ENCODE measurements at regions not wholly inside any gene's neighbourhood (a gene's known extent, or its start where the extent isn't known, plus 50 kb on each side); places are given as distances from the start of the nearest gene placed in this dataset.
A peak's percentile ranks its signal among the peaks of the same experiment; 100 is the strongest.
"Not testable (repeated sequence)": the region's sequence is repeated elsewhere in the genome, so short reads cannot be mapped to it uniquely, and the experiment has no call there.

DNA sequence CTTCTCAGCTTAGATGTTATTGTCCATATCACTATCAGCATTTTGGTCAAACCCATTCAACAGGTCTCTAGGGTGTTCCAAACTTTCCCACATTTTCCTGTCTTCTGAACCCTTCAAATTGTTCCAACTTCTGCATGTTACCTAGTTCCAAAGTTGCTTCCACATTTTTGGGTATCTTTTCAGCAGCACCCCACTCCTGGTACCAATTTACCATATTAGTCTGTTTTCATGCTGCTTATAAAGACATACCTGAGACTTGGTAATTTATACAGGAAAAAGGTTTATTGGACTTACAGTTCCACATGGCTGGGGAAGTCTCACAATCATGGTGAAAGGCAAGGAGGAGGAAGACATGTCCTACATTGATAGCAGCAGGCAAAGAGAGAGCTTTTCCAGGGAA lies 1187.6 kb downstream of the MRPL39 start:
- in situ Hi-C loops (cut with MboI; ENCODE audit: low pct_unique_long_range_greater_than_20kb, low sequenced_read_pairs); DNase-seq: not testable (repeated sequence)

DNA sequence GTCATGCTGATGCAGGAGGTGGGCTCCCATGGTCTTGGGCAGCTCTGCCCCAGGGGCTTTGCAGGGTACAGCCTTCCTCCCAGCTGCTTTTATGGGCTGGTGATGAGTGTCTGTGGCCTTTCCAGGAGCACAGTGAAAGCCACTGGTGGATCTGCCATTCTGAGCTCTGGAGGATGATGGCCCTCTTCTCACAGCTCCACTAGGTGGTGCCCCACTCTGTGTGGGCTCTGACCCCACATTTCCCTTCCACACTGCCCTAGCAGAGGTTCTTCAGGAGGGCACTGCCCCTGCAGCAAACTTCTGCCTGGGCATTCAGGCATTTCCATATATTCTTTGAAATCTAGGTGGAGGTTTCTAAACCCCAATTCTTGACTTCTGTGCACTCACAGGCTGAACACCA lies 1188.6 kb downstream of the MRPL39 start:
- DNase-seq = no peak
- in situ Hi-C loops (cut with MboI; ENCODE audit: low pct_unique_long_range_greater_than_20kb, low sequenced_read_pairs) = no loop called here

DNA sequence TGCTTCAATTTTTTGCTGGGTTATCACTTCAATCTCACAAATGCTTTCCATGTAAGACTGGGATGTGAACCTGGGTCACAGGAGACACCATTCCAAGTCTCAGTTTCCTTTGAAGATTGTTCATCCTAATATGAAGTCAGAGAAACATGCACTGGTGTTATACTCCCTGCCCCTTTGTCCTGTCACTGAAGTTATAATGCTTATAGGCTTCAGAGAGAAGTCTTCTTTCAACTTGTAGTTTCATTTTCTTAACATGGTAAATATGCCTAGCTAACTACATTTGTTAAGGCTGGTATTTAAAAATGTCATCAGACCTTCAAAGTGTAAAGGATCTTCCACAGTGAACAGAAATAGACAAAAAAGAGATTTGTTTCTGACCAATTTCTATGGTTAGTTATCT lies 1195.9 kb downstream of the MRPL39 start:
- in situ Hi-C loops (cut with MboI; ENCODE audit: low pct_unique_long_range_greater_than_20kb, low sequenced_read_pairs) = no loop called here
- DNase-seq = no peak

DNA sequence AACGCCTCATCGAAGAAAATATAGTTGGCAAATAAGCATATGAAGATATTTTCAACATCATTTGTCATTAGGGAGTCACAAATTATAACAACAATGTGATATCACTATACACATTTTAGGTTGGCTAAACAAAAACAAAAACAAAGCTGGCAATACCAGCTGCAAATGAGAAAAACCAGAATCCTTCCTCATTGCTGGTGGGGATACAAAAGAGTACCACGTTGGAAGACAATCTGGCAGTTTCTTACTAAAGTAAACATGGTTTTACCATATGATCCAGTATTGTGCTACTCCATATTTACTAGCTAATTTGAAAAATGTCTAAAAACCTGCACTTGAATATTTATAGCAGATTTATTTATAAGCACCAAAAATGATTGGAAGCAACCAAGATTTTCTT lies 1204.1 kb downstream of the MRPL39 start:
- in situ Hi-C loops (cut with MboI; ENCODE audit: low pct_unique_long_range_greater_than_20kb, low sequenced_read_pairs) = no loop called here
- no peak for DNase-seq

DNA sequence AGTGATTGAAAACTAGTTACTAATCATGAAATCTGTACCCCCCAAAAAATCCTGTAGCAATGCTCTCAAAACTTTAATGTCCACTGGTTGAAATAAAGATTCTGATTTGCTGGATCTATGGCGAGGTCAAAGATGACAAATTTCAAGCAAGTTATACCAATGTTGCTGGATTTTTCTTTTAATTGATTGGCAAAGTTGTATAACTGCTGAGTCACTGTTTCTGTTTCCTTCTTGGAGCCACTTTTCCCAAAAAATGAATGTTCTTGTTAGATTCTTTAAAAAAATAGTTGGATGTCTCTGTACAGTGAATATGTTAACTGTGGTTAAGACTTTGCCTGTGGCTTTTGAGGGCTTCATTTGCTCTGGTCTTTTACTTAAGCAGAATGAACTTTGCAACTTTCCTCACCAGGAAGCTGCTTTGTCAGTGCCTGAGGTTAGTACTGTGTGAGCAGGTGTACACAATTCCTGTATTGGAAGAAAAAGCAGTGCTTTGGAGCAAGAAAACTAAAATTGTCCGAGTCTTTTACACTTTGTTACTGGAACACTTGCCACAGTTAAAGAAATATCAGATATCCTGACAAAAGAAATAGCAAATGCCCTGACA lies 1211.9 kb downstream of the MRPL39 start:
- in situ Hi-C loops (cut with MboI; ENCODE audit: low pct_unique_long_range_greater_than_20kb, low sequenced_read_pairs) = no loop called here
- no peak for DNase-seq

DNA sequence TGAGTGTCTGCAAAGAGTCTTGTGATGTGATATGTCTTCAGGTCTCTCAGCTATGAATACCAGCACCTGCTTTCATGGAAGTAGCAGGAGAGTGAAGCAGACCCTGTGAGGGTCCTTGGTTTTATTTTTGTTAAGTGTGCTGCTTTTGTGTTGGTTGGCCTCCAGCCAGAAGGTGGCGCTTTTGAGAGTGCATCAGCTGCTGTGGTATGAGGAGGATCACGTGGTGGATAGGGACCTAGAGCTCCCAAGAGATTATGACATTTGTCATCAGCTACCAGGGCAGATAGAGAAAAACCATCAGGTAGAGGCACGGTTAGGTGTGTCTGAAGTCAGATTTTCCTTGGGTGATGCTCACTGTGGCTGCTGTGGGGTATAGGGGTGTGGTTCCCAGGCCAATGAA lies 1232.1 kb downstream of the MRPL39 start:
- DNase-seq = peak; percentile 38
- in situ Hi-C loops (cut with MboI; ENCODE audit: low pct_unique_long_range_greater_than_20kb, low sequenced_read_pairs) = no loop called here

DNA sequence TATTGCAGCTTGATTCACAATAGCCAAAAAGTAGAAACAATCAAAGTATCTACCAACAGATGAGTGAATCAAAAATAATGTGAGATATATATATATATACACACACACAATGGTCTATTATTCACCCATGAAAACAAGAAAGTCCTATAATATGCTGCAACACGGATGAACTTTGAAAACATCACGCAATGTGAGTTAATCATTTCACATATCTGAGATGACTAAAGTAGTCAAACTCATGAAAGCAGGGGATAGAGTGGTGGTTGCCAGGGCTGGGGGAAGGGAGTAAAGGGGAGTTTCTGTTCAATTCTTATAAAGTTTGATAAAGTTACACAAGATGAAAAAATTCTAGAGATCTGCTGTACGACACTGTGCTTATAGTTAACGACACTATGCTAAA lies 1234.8 kb downstream of the MRPL39 start:
- DNase-seq = no peak
- in situ Hi-C loops (cut with MboI; ENCODE audit: low pct_unique_long_range_greater_than_20kb, low sequenced_read_pairs) = no loop called here

DNA sequence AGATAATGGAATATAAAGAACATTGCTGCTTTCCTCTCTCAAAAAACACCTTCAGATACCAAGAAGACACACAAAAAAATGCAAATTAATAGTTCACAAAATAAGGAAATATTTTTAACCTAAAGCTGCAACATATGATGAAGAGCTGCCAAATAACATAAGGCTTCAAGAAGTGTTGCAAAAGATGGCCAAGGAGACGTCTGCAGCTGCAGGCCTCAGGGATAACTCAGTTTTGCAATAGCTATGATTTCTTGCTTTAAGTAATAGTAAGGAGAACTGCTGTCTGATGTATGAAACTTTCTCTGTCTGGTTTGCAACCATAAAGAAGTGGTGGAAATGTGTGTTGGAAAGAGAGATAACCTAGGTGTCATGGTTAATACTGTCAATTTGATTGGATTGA lies 1237.5 kb downstream of the MRPL39 start:
- in situ Hi-C loops (cut with MboI; ENCODE audit: low pct_unique_long_range_greater_than_20kb, low sequenced_read_pairs) = no loop called here
- DNase-seq = no peak

DNA sequence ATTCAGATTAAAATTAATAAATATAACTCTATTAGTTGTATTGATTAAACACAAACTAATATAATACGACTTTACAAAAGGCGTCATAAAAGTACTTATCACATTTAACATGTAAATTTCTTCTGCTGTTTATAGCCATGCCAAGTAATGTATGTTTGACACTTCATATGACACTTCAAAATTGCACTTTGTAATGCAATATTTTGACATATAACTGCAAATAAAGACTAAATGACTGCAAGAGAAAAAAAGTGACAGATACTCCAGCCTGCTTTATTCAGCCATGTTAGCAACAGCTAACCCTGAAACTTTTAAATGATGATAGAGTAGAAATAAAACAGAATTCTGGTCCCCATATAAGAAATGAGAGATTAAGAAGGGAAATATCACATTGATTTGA lies 1238.0 kb downstream of the MRPL39 start:
- DNase-seq = no peak
- in situ Hi-C loops (cut with MboI; ENCODE audit: low pct_unique_long_range_greater_than_20kb, low sequenced_read_pairs) = no loop called here

DNA sequence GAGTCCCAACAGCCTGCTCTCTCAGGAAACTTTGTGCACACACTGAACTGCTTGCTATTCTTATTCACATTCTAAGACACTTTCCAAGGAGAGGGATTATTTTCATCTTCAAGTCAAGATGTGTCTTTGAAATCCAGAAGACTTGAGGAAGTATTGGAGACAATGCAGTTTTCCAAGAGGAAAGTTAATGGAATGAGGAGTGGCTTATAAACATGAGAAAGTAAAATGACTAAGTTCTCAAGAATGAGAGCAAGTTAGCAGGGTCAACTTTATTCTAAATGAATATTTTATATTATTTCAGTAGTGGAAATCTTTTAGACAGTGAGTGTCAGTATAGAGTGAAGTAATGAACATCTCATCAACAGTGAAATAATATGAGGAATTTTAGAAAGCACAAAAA lies 1239.3 kb downstream of the MRPL39 start:
- in situ Hi-C loops (cut with MboI; ENCODE audit: low pct_unique_long_range_greater_than_20kb, low sequenced_read_pairs) = no loop called here
- no peak for DNase-seq

DNA sequence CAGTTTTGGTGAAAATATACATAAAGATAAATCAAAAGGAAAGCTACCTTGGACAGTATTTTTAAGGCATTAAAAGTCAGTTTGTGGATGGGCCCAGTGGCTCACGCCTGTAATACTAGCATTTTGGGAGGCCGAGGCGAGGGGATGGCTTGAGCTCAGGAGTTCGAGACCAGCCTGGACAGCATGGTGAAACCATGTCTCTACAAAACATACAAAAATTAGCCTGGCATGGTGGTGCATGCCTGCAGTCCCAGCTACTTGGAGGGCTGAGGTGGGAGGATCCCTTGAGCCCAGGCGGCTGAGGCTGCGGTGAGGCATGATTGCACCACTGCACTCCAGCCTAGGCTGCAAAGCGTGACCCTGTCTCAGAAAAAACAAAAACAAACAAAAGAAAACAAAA lies 1253.8 kb downstream of the MRPL39 start:
- no peak for DNase-seq
- in situ Hi-C loops (cut with MboI; ENCODE audit: low pct_unique_long_range_greater_than_20kb, low sequenced_read_pairs) = no loop called here

DNA sequence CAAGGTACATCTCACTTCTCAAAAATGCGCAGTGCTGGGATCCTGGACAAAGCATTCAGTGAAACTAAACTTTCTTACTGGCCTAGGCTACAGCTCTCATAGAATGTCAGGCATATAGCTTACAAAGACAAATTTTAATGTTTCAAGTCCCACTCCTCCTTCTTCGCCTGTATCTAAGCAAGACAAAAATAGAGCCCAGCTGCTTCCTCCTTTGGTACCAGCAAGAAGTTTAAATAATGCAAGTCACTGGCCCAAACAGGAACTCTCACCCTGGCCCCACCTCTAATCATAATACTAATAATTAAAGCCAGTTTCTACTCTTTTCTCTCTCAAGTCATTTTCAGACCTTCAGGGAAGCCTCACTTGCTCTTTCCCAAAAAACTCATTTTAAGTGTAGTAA lies 1267.9 kb downstream of the MRPL39 start:
- no peak for DNase-seq

DNA sequence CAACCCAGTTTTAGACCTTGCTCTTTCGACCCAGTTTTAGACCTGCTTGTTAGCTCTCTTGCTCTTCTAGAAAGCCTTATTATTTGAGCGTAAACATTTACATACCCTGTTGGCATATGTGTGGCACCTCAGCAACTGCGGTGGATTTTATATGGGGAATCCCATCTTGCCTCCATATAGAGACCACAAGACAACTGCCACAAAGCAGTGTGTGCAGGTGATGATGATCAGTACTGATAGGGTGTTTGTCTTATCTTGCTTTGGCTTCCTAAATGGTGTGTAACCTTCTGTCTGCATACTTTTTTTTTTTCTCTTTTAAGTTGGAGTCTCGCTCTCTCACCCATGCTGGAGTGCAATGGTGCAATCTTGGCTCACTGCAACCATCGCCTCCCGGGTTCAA lies 1270.8 kb downstream of the MRPL39 start:
- DNase-seq = no peak
- in situ Hi-C loops (cut with MboI; ENCODE audit: low pct_unique_long_range_greater_than_20kb, low sequenced_read_pairs) = no loop called here

More for the DNA sequence above, 1267.9 kb downstream of the MRPL39 start:
- in situ Hi-C loops (cut with MboI; ENCODE audit: low pct_unique_long_range_greater_than_20kb, low sequenced_read_pairs) = no loop called here

DNA sequence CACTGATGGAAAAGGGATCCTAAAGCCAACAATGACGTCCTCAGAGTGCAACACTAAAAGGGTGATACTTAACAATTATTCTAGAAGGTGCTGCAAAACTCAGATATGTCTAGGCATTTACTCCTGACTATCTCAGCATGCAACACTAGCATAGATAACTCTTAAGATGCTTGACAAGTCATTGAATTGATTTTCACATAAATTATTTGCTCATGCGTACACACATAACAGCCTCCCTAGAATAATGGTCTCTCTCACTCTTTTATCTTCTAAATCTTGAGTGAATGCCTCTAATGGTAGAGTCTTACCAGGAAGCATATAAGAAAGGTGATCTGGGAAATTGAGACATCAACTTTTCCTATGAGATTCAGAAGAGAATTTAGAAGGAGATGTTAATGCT lies 1283.7 kb downstream of the MRPL39 start:
- in situ Hi-C loops (cut with MboI; ENCODE audit: low pct_unique_long_range_greater_than_20kb, low sequenced_read_pairs) = no loop called here
- no peak for DNase-seq

DNA sequence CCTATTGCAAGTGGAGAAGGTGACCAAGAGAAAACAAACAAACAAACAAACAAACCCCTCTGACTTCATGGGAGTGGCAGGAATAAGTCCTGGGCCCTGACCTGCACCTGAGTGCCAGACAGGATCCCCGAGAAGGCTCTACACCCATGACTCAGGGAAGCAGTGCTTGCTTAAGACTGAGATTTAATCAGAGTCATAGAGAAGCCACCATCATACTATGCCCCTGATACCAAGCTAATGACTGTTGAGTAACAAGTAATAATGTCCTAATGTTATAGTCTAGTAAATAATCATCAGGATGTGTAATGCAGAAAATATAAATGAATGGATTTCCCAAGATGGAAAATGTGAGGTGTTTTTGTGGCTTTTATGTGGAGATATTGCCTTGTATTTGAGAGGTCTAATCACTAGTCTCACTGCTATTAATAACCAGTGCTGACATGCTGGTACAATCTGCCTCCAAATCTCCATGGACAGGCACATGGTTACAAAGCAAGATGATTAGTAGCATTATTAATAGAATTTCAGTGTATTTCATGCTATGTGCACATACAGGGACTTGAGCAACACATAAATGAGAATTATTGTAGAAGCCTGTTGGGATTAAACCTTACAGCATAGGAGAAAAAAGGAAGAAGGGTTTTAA lies 1290.9 kb downstream of the MRPL39 start:
- DNase-seq = no peak
- in situ Hi-C loops (cut with MboI; ENCODE audit: low pct_unique_long_range_greater_than_20kb, low sequenced_read_pairs) = no loop called here

DNA sequence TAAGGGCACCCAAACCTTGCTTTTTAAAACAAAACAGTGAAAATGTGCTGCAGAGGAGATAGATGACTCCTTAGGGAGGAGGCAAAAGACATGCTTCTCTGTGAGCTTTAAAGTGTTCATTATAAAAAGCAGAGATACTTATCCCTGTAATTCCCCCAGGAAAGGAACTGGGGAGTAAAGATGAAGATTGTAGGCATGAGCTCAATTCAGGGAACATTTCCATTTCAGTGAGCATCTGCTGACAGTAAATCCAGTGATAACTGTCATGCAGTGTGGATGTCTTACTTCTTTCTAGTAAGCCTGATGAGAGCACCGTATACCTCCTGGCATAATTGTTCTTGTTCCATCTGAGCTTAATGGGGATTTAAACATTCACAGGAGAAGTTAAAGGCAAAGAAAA lies 1296.5 kb downstream of the MRPL39 start:
- DNase-seq = no peak

DNA sequence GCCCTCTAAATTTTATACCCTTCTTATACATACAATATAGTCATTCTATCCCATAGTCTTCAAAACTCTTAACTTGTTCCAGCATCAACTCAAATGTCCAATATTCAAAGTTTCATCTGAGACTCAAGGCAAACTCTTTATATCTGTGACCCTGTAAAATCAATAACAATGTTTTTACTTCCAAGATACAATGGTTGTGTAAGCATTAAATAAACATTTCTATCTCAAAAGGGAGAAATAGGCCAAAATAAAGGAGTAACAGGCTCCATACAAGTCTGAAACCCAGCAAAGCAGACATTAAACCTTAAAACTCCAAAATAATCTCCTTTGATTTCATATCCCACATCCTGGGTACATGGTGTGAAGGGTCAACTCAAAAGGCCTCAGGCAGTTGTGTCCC lies 1299.1 kb downstream of the MRPL39 start:
- in situ Hi-C loops (cut with MboI; ENCODE audit: low pct_unique_long_range_greater_than_20kb, low sequenced_read_pairs) = no loop called here
- DNase-seq = no peak

More for the DNA sequence above, 1296.5 kb downstream of the MRPL39 start:
- in situ Hi-C loops (cut with MboI; ENCODE audit: low pct_unique_long_range_greater_than_20kb, low sequenced_read_pairs) = no loop called here

DNA sequence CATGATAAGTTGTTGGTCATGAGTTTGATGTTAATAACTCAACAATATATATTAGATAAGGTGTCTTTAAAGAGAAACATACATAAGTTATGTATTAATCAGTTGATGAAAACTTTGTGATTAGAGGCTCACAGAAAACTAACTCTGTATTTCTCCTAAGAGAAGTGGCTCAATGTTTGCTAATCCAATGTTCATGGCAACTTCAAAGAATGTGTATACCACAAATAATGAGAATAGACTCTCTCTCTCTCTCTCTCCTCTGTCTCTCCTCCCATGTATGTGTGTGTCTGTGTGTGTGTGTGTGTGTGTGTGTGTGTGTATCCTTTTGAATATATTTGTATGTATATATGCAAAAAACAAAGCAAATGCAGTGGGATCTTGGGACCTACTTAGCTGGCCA lies 1304.9 kb downstream of the MRPL39 start:
- in situ Hi-C loops (cut with MboI; ENCODE audit: low pct_unique_long_range_greater_than_20kb, low sequenced_read_pairs) = no loop called here
- no peak for DNase-seq

DNA sequence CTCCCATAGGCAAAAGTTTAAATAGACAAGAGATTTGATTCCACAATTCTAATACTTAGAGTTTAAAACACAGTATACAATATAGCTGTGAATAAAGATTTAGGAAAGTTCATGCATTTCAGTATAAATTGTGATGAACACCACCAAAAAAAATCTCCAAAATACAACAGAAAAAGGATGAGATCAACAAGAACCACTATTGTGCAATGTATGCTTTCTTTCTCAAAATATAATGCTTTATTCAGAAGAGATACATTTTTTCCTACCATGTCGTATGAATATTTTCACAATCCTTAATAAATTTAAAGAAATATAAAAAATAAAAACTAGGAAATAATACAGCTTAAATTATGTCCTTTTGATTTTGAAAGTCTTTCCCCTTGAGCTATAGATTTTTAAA lies 1309.2 kb downstream of the MRPL39 start:
- in situ Hi-C loops (cut with MboI; ENCODE audit: low pct_unique_long_range_greater_than_20kb, low sequenced_read_pairs) = no loop called here
- no peak for DNase-seq

DNA sequence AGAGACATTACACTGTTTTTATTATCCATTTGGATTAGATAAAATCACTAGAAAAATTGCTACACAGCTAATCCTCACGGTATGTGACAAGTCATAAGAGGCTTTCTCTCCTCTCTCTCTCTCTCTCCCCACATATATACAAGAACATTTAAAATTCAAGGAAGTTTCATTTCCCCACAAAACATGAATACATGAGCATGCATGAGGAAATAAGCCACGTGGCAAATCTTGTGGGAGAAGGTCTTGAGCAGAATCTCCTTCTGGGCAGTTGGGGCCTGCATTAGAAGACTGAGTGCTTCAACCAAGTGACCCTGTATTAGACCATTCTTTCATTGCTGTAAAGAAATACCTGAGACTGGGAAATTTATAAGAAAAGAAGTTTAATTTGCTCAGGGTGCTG lies 1313.1 kb downstream of the MRPL39 start:
- in situ Hi-C loops (cut with MboI; ENCODE audit: low pct_unique_long_range_greater_than_20kb, low sequenced_read_pairs) = no loop called here
- no peak for DNase-seq

DNA sequence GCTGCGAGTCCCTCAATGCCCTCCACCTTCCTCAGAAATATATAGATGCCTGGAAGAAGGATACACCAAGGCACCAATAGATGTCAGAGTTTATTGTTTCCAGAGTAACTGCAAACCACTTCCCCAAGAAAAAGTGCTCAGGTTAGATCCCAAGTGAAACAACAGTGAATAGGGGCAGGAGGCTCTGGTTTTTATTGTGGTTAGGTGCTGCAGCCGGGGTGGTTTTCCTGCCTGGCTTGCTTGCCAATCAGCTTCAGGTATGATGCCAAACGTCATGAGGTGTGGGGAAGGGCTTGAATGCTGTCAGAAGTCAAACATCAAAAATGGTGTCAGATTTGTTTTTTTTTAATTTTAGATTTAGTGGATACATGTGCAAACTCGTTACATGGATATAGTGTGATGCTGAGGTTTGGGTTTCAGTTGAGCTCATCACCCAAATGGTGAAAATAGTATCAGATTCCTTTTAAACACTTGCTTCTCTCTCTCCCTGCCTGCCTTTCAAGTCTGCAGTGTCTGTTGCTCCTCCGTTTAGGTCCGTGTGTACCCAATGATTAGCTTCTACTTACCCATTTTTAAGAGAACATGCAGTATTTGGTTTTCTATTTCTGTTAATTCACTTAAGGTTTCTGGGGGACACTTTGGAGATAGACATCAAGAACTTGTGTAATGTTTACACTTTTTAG lies 1317.0 kb downstream of the MRPL39 start:
- DNase-seq = no peak
- in situ Hi-C loops (cut with MboI; ENCODE audit: low pct_unique_long_range_greater_than_20kb, low sequenced_read_pairs) = no loop called here

Data from KBM-7 (cell line).